HepG2 (cell line): ENCODE measurements at regions not wholly inside any gene's neighbourhood (a gene's known extent, or its start where the extent isn't known, plus 50 kb on each side); places are given as distances from the start of the nearest gene placed in this dataset.

Experiments
- ATAC-seq: fragments of 200-7000 bp; cut with Tn5 transposase; 3 replicates; pipeline ENCODE4 v1.9.1; 2020; ENCODE audit warnings: mild to moderate bottlenecking, moderate library complexity
- BruUV-seq: library from RNA; stranded (reverse); fragments of 400-500 nt; replicated peaks from 2 replicates; lab custom pipeline; 2021; lab: Mats Ljungman, UMichigan
- CTCF ChIA-PET: fragments of 300-600 bp; formaldehyde crosslinking; extraction: SDS; loops from one replicate; lab custom pipeline; 2021; ENCODE audit warnings: low total read pairs, inconsistent platforms, low intra/inter-chr PET ratio; lab: Yijun Ruan, JAX
- POLR2A ChIA-PET: fragments of 350-600 bp; sonication (Branson Sonifier 250); formaldehyde crosslinking; loops from one replicate; lab custom pipeline; 2020; ENCODE audit warnings: antibody characterized with exemption, inconsistent platforms; lab: Yijun Ruan, JAX
- DNase-seq: peaks from one replicate; pipeline ENCODE4 v3.0.0-alpha.2; 2015; ENCODE audit warnings: low spot score
- FAIRE-seq: peaks from 3 replicates; lab custom pipeline; 2011; peaks lifted over from hg19 to GRCh38; lab: Jason Lieb, UNC
- H2AFZ ChIP-seq: one replicate; pipeline ENCODE4 v1.6.1; 2011; ENCODE audit warnings: low read length, inconsistent platforms
- H3K27ac ChIP-seq: fragments of 300-600 bp; 3 replicates; pipeline ENCODE4 v1.8.0; 2011; ENCODE audit warnings: mixed run types, mild to moderate bottlenecking, mixed read lengths, low read length, inconsistent platforms; ENCODE audit not compliant: insufficient read depth; ENCODE audit errors: extremely low read length
- H3K27me3 ChIP-seq, 2 experiments: fragments of 200-600 bp in 1 of 2; 2 replicates in 1 of 2; 3 replicates in 1 of 2; pipeline versions ENCODE4 v1.6.0 to v1.8.0; 2011; ENCODE audit warnings: low read length in 2 of 2, mild to moderate bottlenecking in 2 of 2, moderate library complexity in 2 of 2, inconsistent platforms in 1 of 2; ENCODE audit not compliant: insufficient read depth in 2 of 2, control insufficient read depth in 1 of 2
- H3K36me3 ChIP-seq, 2 experiments: fragments of 200-600 bp in 1 of 2; replicated peaks in 1 of 2; 2 replicates in 1 of 2; 3 replicates in 1 of 2; pipeline versions ENCODE4 v1.5.1 to v1.8.0; 2011; ENCODE audit warnings: low read length in 2 of 2, inconsistent platforms in 1 of 2; ENCODE audit not compliant: insufficient read depth in 2 of 2, control insufficient read depth in 1 of 2
- H3K4me1 ChIP-seq: 2 replicates; pipeline ENCODE4 v1.5.1; 2012; ENCODE audit warnings: low read length, inconsistent platforms; ENCODE audit not compliant: insufficient read depth
- H3K4me2 ChIP-seq: 2 replicates; pipeline ENCODE4 v1.6.0; 2011; ENCODE audit warnings: low read depth, low read length, inconsistent platforms
- H3K4me3 ChIP-seq, 3 experiments: fragments of 200-600 bp in 1 of 3; sonication (generic), shearing (Covaris generic) in 1 of 3; replicated peaks in 1 of 3; 2 replicates each; pipeline ENCODE4 v1.5.1; 2011 to 2016; ENCODE audit warnings: low read length in 3 of 3, inconsistent platforms in 2 of 3, low read depth in 2 of 3, mild to moderate bottlenecking in 2 of 3, control low read depth in 1 of 3, mixed read lengths in 1 of 3; ENCODE audit not compliant: insufficient read depth in 1 of 3
- H3K79me2 ChIP-seq: one replicate; pipeline ENCODE4 v1.6.1; 2011; ENCODE audit warnings: low read length, inconsistent platforms; ENCODE audit not compliant: insufficient read depth
- H3K9ac ChIP-seq: 2 replicates; pipeline ENCODE4 v1.6.0; 2011; ENCODE audit warnings: mild to moderate bottlenecking, low read depth, low read length, inconsistent platforms; ENCODE audit not compliant: insufficient read depth
- H3K9me3 ChIP-seq: 2 replicates; pipeline ENCODE4 v1.5.1; 2012; ENCODE audit warnings: mild to moderate bottlenecking, low read length
- H4K20me1 ChIP-seq: 2 replicates; pipeline ENCODE4 v1.6.0; 2011; ENCODE audit warnings: inconsistent platforms, mild to moderate bottlenecking, low read length, moderate library complexity; ENCODE audit not compliant: insufficient read depth
- ARHGAP35 ChIP-seq: sonication (generic); formaldehyde crosslinking; IDR thresholded peaks from 2 replicates; pipeline ENCODE4 v1.9.0; 2022; ENCODE audit warnings: mild to moderate bottlenecking, inconsistent platforms, moderate library complexity, missing genetic modification reagents, borderline replicate concordance
- BRD4 ChIP-seq: sonication (generic); formaldehyde crosslinking; IDR thresholded peaks from 2 replicates; pipeline ENCODE4 v1.4.0; 2020; ENCODE audit warnings: missing genetic modification reagents
- CBFB ChIP-seq: sonication (generic); formaldehyde crosslinking; IDR thresholded peaks from 2 replicates; pipeline ENCODE4 v1.4.0; 2020; ENCODE audit warnings: missing genetic modification reagents
- CREB3 ChIP-seq: sonication (generic); formaldehyde crosslinking; IDR thresholded peaks from 2 replicates; pipeline ENCODE4 v1.5.0; 2020; ENCODE audit warnings: missing genetic modification reagents
- CTCF ChIP-seq: sonication (generic); formaldehyde crosslinking; IDR thresholded peaks from 2 replicates; pipeline ENCODE4 v1.5.0; 2020; ENCODE audit warnings: mild to moderate bottlenecking, missing genetic modification reagents, moderate library complexity
- HNRNPK ChIP-seq: fragments of 200-400 bp; formaldehyde crosslinking; IDR thresholded peaks from 2 replicates; pipeline ENCODE4 v1.6.1; 2018; ENCODE audit warnings: low read length, low read depth, moderate library complexity, mild to moderate bottlenecking; ENCODE audit not compliant: poor library complexity, severe bottlenecking
- NR2F6 ChIP-seq, 2 experiments: IDR thresholded peaks; 2 replicates each; pipeline ENCODE4 v1.6.1; 2016; ENCODE audit warnings: antibody characterized with exemption in 1 of 2, mild to moderate bottlenecking in 1 of 2
- POLR2A ChIP-seq, 2 experiments: IDR thresholded peaks; 2 replicates each; pipeline ENCODE4 v1.6.1; 2011; ENCODE audit warnings: low read depth in 2 of 2, low read length in 2 of 2, mild to moderate bottlenecking in 1 of 2, moderate library complexity in 1 of 2; ENCODE audit not compliant: insufficient read depth in 1 of 2
- RELA ChIP-seq: sonication (generic); formaldehyde crosslinking; IDR thresholded peaks from 2 replicates; pipeline ENCODE4 v1.4.0; 2020; ENCODE audit warnings: missing genetic modification reagents
- SNRNP70 ChIP-seq: fragments of 200-400 bp; formaldehyde crosslinking; IDR thresholded peaks from 2 replicates; pipeline ENCODE4 v1.6.1; 2017; ENCODE audit warnings: mild to moderate bottlenecking, low read depth, low read length, moderate library complexity
- TOPORS ChIP-seq: sonication (generic); formaldehyde crosslinking; IDR thresholded peaks from 2 replicates; pipeline ENCODE4 v1.8.0; 2023; ENCODE audit warnings: mild to moderate bottlenecking, missing genetic modification reagents
- XBP1 ChIP-seq: sonication (generic); formaldehyde crosslinking; IDR thresholded peaks from 2 replicates; pipeline ENCODE4 v1.5.0; 2020; ENCODE audit warnings: missing genetic modification reagents
- ZFAT ChIP-seq: sonication (generic); formaldehyde crosslinking; conservative IDR thresholded peaks from 2 replicates; pipeline ENCODE4 v1.8.1; 2023; ENCODE audit warnings: missing genetic modification reagents, inconsistent platforms
- ZMYM3 ChIP-seq: sonication (generic); formaldehyde crosslinking; IDR thresholded peaks from 2 replicates; pipeline ENCODE4 v1.5.1; 2020; ENCODE audit warnings: mild to moderate bottlenecking, missing genetic modification reagents
- ZNF335 ChIP-seq: sonication (generic); formaldehyde crosslinking; IDR thresholded peaks from 2 replicates; pipeline ENCODE4 v1.4.0; 2020; ENCODE audit warnings: missing genetic modification reagents
- ZNF44 ChIP-seq: sonication (generic); formaldehyde crosslinking; IDR thresholded peaks from 2 replicates; pipeline ENCODE4 v1.5.1; 2020; ENCODE audit warnings: mild to moderate bottlenecking, missing genetic modification reagents
- ZNF589 ChIP-seq: sonication (generic); formaldehyde crosslinking; conservative IDR thresholded peaks from 2 replicates; pipeline ENCODE4 v1.8.0; 2022; ENCODE audit warnings: mild to moderate bottlenecking, moderate library complexity, missing genetic modification reagents
- WGBS: methylation state at CpG from one replicate; pipeline ENCODE4 v1.1.6; 2017; ENCODE audit warnings: low lambda C conversion rate; 5-methylcytosine and 5-hydroxymethylcytosine counted together
- in situ Hi-C: cut with HindIII; loops from 2 replicates; pipeline ENCODE4 v1.10.0; 2017; ENCODE audit warnings: low pct_unique_long_range_greater_than_20kb; ENCODE audit not compliant: extremely low pct_ligation_motif_present
- intact Hi-C: fragments of 100-400 bp; cut with micrococcal nuclease; formaldehyde crosslinking; loops from one replicate; pipeline ENCODE4 v1.10.0; 2022; ENCODE audit not compliant: unreplicated experiment

- TF ChIP-seq NR2F6 (IDR thresholded peaks at IDR 0.05): no peak
- no peak for TF ChIP-seq NR2F6 (CRISPR knock-in tag; IDR thresholded peaks at IDR 0.05)
- no peak for TF ChIP-seq CTCF
- no peak for TF ChIP-seq ZMYM3
- TF ChIP-seq ZNF335: no peak
- no peak for TF ChIP-seq HNRNPK
Observed at GRCh38 chr14:53581504-53581903, 375.1 kb downstream of the BMP4 start (continued).

GRCh38 chr14:53571641-53572328 lies 384.8 kb downstream of the BMP4 start:
- Histone ChIP-seq H3K4me3 (no peak overlapping the region), H2AFZ (no peak overlapping the region), H3K27ac (no peak overlapping the region), H3K4me1 (no peaks in the 10 kb centered on the region), H3K9me3 (no peaks in the 10 kb centered on the region), H3K79me2 (no peaks in the 10 kb centered on the region), H3K27me3 (no peaks in the 10 kb centered on the region), H3K36me3 (no peaks in the 10 kb centered on the region), H3K4me2 (no peak overlapping the region), H4K20me1 (no peaks in the 10 kb centered on the region), H3K9ac (no peak overlapping the region)
- in situ Hi-C loops (no loop called here), intact Hi-C loops (no loop called here)
- CTCF ChIA-PET: no interaction called here
- ATAC-seq (no peak), FAIRE-seq (no peak), DNase-seq (no peak)
- POLR2A ChIA-PET: interaction anchor here (1.1 kb wide), 1 partner anchor 42 kb away, joined by 3 read pairs; no protein-coding TSS in a partner anchor
- BruUV-seq: no TSS peak
- WGBS: 79% methylated on average over 5 of the region's 5 CpGs
- TF ChIP-seq RELA (CRISPR knock-in tag) (no peak), ZNF589 (CRISPR knock-in tag) (no peak), ZNF44 (no peak), POLR2A (IDR thresholded peaks at IDR 0.05; ENCODE audit: insufficient read depth in 1 of 2, low read depth in 2 of 2, low read length in 2 of 2) (no peak), CBFB (CRISPR knock-in tag) (no peak), ZFAT (no peak), SNRNP70 (no peak), ARHGAP35 (no peak), CREB3 (CRISPR knock-in tag) (no peak), TOPORS (no peak), XBP1 (CRISPR knock-in tag) (no peak), BRD4 (CRISPR knock-in tag) (no peak)
